ENCODE measurements at regions not wholly inside any gene's neighbourhood (a gene's known extent, or its start where the extent isn't known, plus 50 kb on each side); places are given as distances from the start of the nearest gene placed in this dataset.
"Not testable (repeated sequence)": the region's sequence is repeated elsewhere in the genome, so short reads cannot be mapped to it uniquely, and the experiment has no call there.

DNA sequence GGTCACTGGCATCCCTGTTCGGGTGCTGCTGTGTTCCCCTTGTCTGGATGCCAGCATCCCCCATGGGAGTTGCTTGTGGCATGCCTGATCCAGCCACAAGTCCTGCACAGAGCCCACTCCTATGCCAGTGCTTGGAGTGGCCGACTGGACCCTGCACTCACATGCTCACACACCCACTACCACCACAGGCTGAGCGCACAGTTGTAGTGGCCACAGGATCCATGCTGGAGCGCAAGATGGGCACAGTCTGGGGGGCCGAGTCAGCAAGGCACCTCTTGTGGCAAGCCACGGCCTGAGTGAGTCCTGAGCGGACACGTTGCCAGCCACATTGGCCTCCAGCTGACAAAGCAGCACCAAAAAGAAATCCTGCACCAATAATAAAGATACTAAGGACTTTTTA is 661.6 kb upstream of the TMPRSS15 start:
- no peak for DNase-seq (ENCODE audit: low read depth)

DNA sequence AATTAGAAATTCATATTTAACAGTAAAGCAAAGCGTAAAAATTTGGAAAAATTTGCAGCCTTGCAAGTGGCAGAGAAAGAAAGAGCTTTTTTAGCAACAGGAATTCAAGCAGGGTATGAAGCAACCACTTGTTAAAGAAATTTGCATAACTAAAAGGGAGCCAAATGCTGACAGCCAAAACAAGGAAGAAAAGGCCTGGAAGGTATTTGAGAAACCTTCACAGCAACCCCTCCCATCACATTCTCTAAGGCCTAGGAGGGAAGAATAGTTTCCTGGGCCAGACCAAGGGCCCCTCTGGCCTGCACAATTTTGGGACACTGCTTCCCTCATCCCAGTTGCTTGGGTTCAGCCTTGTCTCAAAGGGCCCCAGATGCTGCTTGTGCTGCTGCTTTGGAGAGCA is 672.4 kb upstream of the TMPRSS15 start:
- no peak for DNase-seq (ENCODE audit: low read depth)

DNA sequence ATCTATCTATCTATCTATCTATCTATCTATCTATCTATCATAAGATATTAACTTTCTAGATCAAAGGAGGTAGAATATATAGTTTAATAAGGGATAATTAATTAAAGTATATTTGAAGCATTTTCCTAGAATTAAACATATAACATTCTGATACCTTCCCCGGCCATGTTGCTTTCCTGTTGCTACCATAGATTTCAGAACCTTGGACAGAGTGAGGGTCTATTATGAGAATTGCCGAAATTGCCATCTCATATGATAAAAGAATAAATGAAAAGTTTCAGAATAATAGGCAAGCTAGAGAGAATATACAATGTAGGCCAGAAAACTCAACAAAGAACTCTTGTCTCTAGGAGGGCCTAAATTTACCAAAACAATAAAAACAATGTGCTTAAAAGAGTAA is 706.1 kb upstream of the TMPRSS15 start:
- no peak for DNase-seq (ENCODE audit: low read depth)

DNA sequence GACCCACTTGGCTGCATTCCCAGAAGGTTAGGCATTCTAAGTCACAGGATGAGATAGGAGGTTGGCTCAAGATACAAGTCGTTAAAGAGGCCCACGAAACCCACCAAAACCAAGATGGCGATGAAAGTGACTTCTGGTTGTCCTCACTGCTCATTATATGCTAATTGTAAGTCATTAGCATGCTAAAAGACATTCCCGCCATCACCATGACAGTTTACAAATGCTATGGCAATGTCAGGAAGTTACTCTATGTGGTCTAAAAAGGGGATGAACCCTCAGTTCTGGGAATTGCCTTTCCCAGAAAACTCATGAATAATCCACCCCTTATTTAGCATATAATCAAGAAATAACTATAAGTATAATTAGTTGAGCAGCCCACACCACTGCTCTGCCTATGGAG is 715.7 kb upstream of the TMPRSS15 start:
- not testable (repeated sequence) for DNase-seq (ENCODE audit: low read depth)

DNA sequence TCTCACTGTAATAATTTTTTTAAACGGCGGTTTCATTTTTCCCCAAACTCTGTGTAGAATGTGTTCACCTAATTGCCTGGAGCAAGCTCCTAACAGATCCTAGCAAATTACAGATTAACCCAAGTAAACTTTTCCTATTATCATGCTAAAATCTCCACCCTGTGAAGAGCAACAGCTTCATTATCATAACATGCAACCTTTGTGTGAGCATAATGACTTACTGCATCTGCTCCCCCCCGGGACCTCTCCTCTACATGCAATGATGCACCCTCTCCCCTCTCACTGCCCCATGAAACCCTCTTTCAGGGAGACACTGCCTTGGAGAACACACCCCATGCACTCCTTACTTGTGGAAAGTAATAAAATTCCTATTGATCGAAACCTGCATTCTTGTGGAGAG is 717.0 kb upstream of the TMPRSS15 start:
- no peak for DNase-seq (ENCODE audit: low read depth)

DNA sequence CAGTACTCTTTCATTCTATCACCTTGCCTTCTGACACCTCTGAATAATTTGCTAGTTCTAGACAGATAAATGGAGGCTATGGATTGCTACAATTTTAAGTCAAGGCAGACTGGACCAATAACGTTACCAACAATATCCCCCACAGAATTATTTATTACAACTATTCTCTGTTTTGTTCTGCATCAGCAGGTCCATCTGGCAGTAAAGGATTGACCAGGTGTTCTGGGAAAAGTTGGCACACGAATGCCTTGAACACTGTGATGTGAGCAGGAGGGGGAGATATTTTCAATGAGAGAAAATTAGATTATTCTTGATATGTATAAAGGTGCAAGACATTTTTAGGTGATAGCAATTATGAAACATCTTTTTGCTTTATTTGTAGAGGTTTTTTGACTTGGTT is 718.8 kb upstream of the TMPRSS15 start:
- DNase-seq (ENCODE audit: low read depth): no peak

DNA sequence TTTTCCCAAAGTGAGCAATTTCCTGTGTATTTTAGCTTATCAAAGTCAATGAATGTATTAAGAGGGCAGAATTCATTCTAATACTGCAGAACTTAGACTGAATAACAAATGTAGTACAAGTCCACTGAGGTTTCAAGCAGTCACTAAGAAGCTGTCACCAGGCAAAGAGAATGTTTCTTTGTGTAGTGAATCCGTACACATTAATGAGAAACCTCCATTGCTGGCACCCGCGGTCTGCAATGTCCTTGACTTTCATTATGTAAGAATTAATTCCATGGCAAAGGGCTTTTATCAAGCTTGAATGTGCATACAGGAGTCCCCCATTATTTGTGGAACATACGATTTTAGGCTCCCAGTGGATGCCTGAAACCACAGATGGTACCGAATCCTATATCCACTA is 719.5 kb upstream of the TMPRSS15 start:
- DNase-seq (ENCODE audit: low read depth): no peak

DNA sequence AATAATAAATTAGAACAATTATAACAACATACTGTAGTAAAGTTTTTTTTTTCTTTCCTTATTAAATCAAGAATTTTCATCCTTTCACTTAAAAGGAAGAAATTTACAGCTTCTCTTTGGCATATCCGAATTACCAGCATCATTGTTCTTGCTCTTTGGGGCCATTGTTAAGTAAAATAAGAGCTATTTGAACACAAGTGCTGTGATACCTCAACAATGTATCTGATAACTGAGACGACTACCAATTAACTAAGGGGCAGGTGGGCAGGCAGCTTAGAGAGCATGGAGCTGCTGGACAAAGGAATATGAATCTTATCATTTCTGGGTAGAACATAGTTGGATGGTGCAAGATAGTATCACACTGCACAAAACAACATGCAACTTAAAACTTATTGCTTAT is 719.9 kb upstream of the TMPRSS15 start:
- no peak for DNase-seq (ENCODE audit: low read depth)

DNA sequence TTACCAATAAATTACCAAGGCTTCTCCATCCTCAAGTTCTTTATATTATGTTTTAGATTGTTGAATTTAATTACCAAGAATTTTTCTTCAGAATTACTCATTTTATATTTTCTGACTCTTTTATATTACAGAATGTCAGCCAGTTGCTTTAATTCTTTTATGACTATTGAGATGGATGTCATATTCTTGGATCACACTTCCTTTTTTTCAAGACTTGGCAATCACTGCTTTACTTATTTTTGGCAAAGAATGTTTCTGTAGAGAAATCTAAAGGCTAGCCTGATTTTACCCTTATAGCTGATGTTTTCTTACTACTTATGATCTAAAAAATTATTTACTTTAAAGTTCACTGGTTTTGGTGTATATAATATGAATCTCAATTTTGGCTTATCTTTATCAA is 721.1 kb upstream of the TMPRSS15 start:
- DNase-seq (ENCODE audit: low read depth): no peak

DNA sequence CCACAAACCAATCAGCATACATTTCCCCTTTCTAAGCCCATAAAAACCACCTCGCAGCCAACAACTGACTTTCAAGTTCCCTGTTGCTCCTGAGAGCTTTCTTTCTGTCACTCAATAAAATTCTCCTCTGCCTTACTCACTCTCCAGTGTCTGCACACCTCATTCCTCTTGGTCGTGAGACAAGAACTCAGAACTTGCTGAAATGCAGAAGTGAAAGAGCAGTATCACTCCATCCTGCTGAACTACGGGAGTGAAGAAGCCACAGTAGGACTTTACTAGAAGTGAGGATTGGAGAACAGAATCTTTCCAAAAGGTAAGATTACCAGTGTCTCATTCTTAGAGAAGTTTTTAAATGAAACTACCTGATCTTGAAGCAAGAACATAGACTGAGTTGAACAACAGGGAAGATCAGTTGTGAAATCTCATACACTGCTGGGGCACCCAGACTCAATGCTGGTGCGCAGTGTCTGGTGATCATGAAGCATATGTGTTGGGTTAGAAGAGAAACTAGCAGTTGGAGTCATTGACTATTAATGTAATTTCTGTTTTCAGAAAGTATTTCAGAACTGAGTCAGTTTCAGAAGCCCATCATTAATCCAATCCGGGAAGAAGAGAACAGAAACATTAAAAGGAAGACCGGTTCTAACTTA is 726.9 kb upstream of the TMPRSS15 start:
- no peak for DNase-seq (ENCODE audit: low read depth)

DNA sequence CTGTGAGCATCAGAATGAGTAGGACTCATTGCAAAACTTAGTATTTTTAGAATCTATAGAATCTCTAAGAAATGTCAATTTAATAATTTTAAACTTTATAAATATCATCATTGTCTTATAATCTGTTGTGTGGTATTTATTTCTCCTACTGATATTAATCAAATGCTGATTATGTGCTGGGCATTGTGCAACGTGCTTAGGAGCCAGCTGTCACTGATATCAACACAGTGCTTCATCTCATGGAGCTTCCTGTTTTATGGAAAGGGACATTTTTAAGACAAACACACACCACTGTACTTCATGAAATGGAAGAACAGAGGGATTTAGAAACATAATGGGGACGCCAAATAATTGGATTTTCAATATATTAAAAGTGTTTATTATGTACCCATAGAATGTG is 737.9 kb upstream of the TMPRSS15 start:
- no peak for DNase-seq (ENCODE audit: low read depth)

DNA sequence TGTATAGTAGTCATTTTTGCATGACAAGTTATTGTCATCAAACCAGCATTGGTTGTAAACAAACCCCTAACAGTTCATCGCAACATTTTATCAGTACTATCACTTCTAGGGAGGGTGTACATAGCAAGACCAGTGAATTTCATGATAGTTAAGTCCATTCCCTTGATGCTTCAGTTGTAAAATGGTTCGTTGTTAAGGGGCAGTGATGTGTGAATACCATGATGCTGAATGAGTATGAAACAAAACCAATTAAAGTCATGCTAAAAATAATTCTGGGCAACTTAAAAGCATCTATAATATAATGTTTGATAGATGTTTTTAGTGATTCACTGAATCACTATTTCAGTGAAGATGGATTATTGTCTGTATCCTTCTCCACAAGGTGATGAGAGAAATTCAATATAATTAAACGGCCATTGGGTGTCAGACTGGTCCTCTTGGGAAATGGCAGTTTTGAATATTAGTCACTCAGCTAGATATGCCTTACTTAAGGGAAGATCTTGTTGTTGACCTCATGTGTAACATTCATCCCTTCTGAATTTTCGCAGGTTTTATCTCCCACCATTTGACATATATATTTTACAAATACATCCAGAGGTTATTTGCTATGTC is 742.2 kb upstream of the TMPRSS15 start:
- DNase-seq (ENCODE audit: low read depth): no peak

DNA sequence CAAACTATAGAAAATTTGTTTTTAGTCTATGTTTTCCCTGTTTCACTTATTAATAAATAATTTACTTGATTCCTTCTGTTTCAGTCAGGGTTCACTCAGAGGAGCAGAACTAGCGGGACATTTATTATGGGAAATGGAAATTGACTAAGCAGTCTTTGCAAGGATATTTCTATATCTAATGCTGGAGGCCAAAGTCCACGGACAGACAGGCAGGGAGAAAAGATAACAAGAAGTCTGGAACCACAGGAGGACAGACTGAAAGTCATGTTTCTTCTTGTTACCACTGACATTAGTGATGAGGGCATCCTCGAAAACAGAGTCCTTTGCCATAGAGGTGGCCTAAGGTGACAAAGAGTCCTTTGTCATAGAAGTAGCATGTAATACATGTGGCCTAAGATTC is 744.5 kb upstream of the TMPRSS15 start:
- DNase-seq (ENCODE audit: low read depth): no peak

DNA sequence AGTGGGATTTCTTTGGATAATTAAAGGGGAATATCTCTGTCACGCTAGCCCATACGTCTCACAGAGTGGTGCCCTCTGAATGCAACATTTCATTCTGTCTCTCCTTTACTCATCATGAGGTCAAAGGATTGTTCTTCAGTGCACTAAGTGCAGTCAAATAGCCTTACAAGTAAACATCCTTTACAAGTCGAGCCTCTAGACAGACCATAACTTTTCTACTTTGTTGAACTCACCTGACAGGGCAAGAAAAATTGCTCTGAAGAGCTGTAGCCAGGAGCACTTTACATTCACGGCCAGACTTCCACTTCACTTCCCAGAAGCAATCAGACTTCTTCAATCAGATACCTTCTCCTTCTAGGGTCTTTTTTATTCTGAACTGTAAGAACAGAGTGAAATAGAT is 768.0 kb upstream of the TMPRSS15 start:
- DNase-seq (ENCODE audit: low read depth): no peak

DNA sequence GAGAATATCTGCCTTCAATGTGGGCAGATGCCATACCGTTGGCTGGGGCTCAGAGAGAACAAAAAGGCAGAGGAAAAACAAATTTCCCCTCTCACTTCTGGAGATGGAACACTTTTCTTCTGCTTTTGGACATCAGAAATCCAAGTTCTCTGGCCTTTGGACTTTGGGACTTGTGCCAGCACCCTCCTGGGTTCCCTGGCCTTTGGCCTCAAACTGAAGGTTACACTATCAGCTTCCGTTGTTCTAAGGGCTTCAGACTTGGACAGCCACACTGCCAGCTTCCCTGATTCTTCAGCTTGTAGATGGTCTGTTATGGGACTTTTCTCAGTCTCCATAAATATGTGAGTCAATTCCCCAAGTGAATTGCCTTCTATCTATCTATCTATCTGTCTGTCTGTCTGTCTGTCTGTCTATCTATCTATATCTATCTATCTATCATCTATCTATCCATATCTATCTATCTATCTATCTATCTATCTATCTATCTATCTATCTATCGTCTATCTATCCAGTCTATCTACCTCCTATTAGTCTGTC is 778.1 kb upstream of the TMPRSS15 start:
- no peak for DNase-seq (ENCODE audit: low read depth)

DNA sequence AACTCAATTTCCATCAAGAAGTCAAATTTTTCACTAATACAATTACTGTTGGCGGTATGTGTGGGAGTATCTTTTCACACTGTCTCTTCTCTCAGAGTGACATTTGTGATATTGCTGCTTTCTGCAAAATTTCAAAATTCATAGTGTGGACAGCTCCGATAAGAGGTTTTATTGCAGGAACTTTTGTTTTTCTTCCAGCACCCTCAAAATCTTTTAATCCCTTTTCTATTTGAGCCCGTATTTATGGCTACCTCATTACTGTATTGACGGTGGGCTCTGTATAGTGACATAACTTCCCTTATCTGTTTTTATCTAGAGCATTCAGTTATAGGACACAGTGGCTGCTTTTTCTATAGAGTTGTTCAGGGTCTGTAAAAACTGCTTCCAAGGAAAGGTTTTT is 794.4 kb upstream of the TMPRSS15 start:
- no peak for DNase-seq (ENCODE audit: low read depth)

DNA sequence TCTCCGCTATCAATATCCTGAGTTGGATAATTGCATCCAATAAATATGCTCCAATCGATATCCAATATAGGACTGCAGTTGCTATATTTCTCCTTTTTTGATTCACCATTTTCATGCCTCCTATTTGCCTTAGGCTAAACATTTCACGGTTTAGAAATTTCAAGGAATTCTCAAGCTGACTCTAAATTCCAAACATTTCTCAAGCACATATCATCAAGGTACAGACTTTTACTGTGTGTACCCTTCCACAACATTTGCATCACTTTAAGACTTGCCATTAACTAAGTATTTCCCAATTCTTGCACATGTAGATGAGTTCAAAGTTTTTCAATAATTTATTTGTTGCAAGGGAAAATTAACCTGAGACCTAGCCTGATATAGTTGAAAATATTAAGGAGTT is 795.2 kb upstream of the TMPRSS15 start:
- DNase-seq (ENCODE audit: low read depth): no peak

DNA sequence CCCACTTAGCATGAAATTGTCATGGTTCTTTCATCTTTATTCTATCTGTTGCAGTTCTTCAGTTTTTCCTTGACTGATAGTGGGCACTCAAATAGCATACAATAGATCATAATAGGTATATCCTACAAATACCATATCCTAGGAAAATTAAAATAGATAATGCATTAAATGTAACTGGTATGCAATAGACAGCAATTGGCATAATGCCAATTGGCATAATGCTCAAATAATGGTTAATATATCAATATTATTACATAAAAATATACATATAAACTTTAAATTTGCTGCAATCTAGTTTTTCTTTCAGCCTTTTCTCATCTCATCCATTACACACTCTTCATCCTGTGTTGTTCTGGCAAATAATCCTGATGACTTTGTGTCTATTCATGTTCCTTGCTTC is 814.6 kb upstream of the TMPRSS15 start:
- no peak for DNase-seq (ENCODE audit: low read depth)

DNA sequence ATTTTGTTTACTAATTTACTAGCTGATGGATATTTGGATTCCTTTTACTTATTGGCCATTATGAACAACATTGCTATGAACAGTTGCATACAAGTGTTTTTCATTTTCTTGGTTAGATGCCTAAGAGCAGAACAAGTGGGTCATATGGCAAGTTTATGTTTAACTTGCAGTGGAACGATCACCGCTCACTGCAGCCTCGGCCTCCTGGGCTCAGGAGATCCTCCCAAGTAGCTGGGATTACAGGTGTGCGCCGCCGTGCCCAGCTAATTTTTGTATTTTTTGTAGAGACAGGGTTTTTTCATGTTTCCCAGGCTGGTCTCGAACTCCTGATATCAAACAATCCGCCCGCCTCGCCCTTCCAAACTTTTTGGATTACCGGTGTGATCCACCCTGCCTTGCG is 820.5 kb upstream of the TMPRSS15 start:
- no peak for DNase-seq (ENCODE audit: low read depth)

DNA sequence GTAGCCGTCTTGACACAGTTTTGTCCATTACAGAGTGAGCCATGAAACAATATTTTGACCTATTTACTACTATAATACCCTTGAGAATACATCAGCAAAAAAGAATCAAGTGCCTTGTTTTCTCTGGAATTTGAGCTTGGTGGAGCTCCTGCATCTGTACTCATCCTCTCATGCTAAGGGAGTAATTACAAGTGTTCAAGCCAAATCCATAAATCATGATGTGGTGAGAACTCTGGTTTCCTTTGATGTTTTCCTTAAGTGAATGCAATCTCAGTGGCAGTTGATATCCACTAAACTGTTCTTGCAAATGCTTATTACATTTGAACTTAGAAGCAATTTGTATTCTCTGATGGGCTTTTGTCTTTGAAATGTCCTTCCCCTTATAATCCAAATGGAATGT is 824.6 kb upstream of the TMPRSS15 start:
- DNase-seq (ENCODE audit: low read depth): no peak

DNA sequence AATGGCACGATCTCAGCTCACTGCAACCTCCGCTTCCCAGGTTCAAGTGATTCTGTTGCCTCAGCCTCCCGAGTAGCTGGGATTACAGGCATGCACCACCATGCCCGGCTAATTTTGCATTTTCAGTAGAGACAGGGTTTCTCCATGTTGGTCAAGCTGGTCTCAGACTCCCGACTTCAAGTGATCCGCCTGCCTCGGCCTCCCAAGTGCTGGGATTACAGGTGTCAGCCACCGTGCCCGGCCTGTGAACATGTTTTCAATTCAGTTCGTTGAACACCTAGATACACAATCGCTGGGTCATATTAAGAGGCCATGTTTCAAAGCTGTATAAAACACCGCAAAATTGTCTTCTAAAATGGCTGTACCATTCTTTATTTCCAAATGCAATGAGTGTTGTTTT is 830.3 kb upstream of the TMPRSS15 start:
- not testable (repeated sequence) for DNase-seq (ENCODE audit: low read depth)

DNA sequence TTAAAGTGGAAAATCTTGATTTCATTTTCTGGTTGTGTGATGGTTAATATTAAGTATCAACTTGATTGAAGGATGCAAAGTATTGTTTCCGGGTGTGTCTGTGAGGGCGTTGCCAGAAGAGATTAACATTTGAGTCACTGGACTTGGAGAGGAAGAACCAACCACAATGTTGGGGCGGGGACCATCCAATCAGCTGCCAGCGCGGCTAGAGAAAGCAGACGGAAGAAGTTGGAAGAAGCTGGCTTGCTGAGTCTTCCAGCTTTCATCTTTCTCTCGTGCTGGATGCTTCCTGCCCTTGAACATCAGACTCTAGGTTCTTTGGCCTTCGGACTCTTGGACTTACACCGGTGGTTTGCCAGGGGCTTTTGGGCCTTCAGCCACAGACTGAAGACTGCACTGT is 832.6 kb upstream of the TMPRSS15 start:
- no peak for DNase-seq (ENCODE audit: low read depth)

DNA sequence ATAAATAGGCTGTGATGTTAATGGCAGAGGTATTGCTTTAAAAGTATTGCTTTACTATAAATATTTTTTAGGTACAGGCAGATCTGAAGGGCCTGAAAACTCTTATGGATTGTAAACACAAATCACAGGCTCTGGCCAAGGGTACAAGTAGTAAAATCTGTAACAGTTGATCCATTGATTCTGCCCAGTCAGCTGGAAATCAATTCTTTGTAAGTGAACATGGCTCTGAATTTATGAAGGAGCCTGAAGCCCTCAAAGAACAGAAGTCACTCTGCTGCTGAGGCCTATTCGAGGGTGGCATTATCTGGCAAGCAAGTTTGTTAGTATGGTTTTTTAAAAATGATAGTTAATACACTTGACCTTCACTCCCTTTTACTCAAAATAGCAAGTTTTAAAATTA is 834.0 kb upstream of the TMPRSS15 start:
- no peak for DNase-seq (ENCODE audit: low read depth)

DNA sequence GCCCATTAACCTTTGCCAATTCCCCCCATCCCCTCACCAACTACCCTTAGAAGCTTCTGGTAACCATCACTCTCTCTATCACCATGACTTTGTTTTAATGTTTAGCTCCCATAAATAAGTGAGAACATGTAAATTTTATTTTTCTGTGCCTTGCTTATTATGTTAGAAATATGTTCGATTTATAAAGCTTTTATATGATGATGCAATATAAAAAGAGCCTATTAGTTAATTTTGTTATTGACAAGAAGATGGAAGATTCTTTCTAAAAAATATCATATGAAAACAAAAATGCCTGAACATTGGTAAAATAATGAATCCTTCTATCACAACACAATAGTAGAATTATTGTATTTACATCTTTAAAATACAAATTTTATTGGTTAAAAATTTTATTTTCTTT is 836.1 kb upstream of the TMPRSS15 start:
- DNase-seq (ENCODE audit: low read depth): no peak
